ENCODE measurements at regions not wholly inside any gene's neighbourhood (a gene's known extent, or its start where the extent isn't known, plus 50 kb on each side); places are given as distances from the start of the nearest gene placed in this dataset.
"Not testable (repeated sequence)": the region's sequence is repeated elsewhere in the genome, so short reads cannot be mapped to it uniquely, and the experiment has no call there.

DNA sequence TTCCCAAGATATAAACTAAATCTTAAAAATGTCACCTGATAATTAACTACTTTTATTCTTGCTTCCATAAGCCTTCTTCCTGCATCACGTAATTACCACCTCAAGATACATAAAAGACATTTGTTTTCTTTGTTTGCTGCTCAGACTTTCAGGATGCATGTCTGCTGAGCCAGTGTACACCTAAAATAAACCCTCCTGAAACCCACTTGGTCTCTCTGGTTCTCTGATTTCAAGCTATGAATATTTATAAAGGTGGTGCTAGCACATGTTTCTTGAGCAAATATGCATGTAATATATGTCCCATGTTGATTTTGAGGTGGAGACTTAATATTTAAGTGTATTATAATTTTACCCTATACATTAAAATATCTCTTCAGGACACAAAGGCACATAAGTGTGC lies 1627.7 kb upstream of the CDH9 start:
- Mint-ChIP-seq H3K27me3 (no peaks in the 10 kb centered on the region), H3K4me1 (no peaks in the 10 kb centered on the region), H3K36me3 (ENCODE audit: insufficient read depth) (peaks cover 1% of the 10 kb centered on the region), H3K27ac (ENCODE audit: low read depth) (no peak overlapping the region), H3K4me3 (no peak overlapping the region), H3K9me3 (peaks cover 49% of the 10 kb centered on the region)
- ATAC-seq (replicated peaks; ENCODE audit: extremely low read depth, poor library complexity, severe bottlenecking) (no peak), DNase-seq (ENCODE audit: low spot score in 2 of 2) (no peak)

DNA sequence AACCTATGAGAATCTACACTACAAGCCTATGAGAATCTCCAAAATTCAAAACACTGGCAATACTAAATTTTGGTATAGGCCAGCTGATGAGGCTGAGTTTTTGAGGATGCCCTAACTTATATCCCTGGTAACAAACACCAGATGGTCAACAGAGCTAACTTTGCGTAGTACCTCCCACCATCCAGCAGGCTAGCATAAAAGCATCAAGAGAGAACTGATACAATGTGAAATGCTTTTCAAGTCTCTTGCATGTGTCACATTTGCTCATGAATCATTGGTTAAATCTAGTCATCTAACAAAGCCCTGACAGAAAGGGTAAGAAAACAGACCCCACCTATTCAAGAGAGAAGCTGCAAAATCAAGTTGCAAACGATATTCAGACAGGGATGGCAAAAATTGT lies 1609.7 kb upstream of the CDH9 start:
- Mint-ChIP-seq H3K27me3 (no peaks in the 10 kb centered on the region), H3K27ac (ENCODE audit: low read depth) (no peak overlapping the region), H3K9me3 (peaks cover 26% of the 10 kb centered on the region), H3K4me3 (no peak overlapping the region), H3K36me3 (ENCODE audit: insufficient read depth) (no peaks in the 10 kb centered on the region), H3K4me1 (no peaks in the 10 kb centered on the region)
- ATAC-seq (replicated peaks; ENCODE audit: extremely low read depth, poor library complexity, severe bottlenecking) (no peak), DNase-seq (ENCODE audit: low spot score in 2 of 2) (no peak)

DNA sequence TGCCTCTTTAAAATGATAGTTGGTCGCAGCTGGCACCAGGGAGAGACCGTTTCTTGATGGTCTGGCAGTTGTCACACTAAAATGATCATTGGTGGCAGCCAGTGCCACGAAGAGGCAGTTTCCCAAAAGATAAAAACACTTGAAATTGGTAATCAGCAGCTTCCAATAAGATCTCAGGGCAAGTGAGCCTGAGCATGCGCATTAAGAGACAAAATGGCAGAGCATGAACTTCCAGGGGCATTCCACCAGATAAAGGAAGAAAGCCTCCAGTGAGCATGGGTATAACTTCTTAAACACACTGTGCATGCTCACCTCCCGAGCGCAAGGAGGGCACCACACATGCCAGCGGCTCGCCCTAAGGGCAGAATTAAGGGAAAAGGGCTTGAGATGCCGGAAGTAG lies 1594.2 kb upstream of the CDH9 start:
- Mint-ChIP-seq H3K4me3 (no peak overlapping the region), H3K9me3 (peaks cover 6% of the 10 kb centered on the region), H3K36me3 (ENCODE audit: insufficient read depth) (no peaks in the 10 kb centered on the region), H3K4me1 (no peaks in the 10 kb centered on the region), H3K27ac (ENCODE audit: low read depth) (no peak overlapping the region), H3K27me3 (no peaks in the 10 kb centered on the region)
- DNase-seq (ENCODE audit: low spot score in 2 of 2) (no peak), ATAC-seq (replicated peaks; ENCODE audit: extremely low read depth, poor library complexity, severe bottlenecking) (no peak)

DNA sequence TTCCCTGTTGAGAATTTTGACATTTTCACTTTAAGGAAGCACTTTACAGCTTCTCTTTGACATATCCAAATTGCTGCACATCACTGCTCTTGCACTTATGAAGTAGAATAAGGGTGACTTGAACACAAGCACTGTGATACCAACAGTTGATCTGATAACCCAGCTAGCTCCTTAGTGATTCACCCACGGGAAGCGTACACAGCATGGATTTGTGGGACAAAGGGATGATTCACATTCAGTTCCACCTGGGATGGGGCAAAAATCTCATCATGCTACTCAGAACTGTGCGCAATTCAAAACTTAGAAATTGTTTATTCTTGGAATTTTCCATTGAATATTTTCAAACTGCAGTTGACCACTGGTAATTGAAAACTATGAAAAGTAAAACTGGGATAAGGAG lies 1565.5 kb upstream of the CDH9 start:
- Mint-ChIP-seq H3K27me3 (no peaks in the 10 kb centered on the region), H3K27ac (ENCODE audit: low read depth) (no peak overlapping the region), H3K4me1 (no peaks in the 10 kb centered on the region), H3K9me3 (peaks cover 26% of the 10 kb centered on the region), H3K36me3 (ENCODE audit: insufficient read depth) (peaks cover 1% of the 10 kb centered on the region), H3K4me3 (no peak overlapping the region)
- DNase-seq (ENCODE audit: low spot score in 2 of 2) (no peak), ATAC-seq (replicated peaks; ENCODE audit: extremely low read depth, poor library complexity, severe bottlenecking) (no peak)

DNA sequence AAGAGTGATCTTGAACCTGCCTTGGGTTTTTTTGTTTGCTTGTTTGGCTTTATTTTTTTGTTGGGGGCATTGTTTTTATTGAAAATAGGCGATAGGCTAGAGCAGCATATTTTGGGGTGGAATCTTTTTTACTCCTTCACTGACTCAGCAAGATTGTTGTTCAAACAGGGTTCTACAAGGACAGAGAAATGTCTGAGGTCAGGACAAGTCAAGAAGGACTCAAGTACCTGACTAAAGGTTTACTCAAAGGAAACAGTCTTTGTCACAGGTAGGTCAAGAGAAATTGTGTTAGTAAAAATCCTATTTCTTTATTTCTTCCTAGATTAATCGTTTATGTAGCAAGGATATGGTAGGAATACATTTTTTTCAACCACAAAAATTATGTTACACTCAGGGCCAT lies 1564.0 kb upstream of the CDH9 start:
- peaks cover 16% of the 10 kb centered on the region for H3K9me3 Mint-ChIP-seq
- no peak overlapping the region for H3K4me3 Mint-ChIP-seq
- H3K36me3 Mint-ChIP-seq (ENCODE audit: insufficient read depth) = peaks cover 1% of the 10 kb centered on the region
- ATAC-seq (replicated peaks; ENCODE audit: extremely low read depth, poor library complexity, severe bottlenecking) (no peak), DNase-seq (ENCODE audit: low spot score in 2 of 2) (no peak)
- no peaks in the 10 kb centered on the region for H3K27me3 Mint-ChIP-seq
- no peak overlapping the region for H3K27ac Mint-ChIP-seq (ENCODE audit: low read depth)
- H3K4me1 Mint-ChIP-seq = no peaks in the 10 kb centered on the region

DNA sequence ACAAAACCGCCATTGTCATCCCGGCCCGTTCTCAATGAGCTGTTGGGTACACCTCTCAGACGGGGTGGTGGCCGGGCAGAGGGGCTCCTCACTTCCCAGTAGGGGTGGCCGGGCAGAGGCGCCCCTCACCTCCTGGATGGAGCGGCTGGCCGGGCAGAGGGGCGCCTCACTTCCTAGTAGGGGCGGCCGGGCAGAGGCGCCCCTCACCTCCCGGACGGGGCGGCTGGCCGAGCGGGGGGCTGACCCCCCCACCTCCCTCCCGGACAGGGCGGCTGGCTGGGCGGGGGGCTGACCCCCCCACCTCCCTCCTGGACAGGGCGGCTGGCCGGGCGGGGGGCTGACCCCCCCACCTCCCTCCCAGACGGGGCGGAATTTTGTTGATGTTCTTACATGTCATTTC lies 1558.3 kb upstream of the CDH9 start:
- H3K4me3 Mint-ChIP-seq; DNase-seq (ENCODE audit: low spot score in 2 of 2); H3K4me1 Mint-ChIP-seq; H3K36me3 Mint-ChIP-seq (ENCODE audit: insufficient read depth); H3K27me3 Mint-ChIP-seq; H3K27ac Mint-ChIP-seq (ENCODE audit: low read depth); ATAC-seq (replicated peaks; ENCODE audit: extremely low read depth, poor library complexity, severe bottlenecking): not testable (repeated sequence)
- H3K9me3 Mint-ChIP-seq = peaks cover 11% of the 10 kb centered on the region

DNA sequence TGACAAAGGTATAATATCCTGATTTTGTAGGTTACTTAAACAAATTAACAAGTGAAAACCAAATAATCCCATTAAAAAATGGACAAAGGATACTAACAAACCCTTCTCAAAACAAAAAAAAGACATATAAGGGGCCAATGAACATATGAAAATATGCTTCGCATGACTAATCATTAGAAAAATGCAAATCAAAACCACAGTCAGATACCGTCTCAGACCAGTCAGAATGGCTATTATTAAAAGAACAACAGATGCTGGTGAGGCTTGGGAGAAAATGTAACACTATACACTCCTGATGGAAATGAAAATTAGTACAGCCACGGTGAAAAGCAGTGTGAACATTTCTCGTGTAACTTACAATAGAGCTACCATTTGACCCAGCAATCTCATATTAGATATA lies 1542.2 kb upstream of the CDH9 start:
- peaks cover 50% of the 10 kb centered on the region for H3K9me3 Mint-ChIP-seq
- H3K36me3 Mint-ChIP-seq (ENCODE audit: insufficient read depth) = no peaks in the 10 kb centered on the region
- no peaks in the 10 kb centered on the region for H3K27me3 Mint-ChIP-seq
- H3K27ac Mint-ChIP-seq (ENCODE audit: low read depth) = no peak overlapping the region
- ATAC-seq (replicated peaks; ENCODE audit: extremely low read depth, poor library complexity, severe bottlenecking) (no peak), DNase-seq (ENCODE audit: low spot score in 2 of 2) (no peak)
- H3K4me1 Mint-ChIP-seq = no peaks in the 10 kb centered on the region
- H3K4me3 Mint-ChIP-seq = no peak overlapping the region

DNA sequence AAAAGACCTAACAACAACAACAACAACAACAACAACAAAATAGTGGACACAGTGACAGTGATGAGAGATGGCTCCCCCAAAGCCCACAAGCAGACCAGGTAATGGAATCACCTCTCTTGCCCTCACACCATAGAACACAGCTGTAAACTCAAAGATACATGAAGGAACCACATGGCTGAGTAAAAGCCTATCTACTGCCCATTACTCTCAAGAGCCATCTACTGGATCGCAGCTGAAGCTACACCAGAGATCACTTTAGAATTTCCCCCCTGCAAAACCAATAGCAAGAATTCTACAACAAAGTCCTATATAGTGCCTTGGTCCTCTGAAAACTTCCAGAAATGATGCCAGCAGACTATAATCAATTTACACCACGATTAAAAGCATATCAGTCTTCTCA lies 1537.6 kb upstream of the CDH9 start:
- Mint-ChIP-seq H3K27ac (ENCODE audit: low read depth) (no peak overlapping the region), H3K9me3 (peaks cover 43% of the 10 kb centered on the region), H3K36me3 (ENCODE audit: insufficient read depth) (no peaks in the 10 kb centered on the region), H3K4me3 (no peak overlapping the region), H3K27me3 (no peaks in the 10 kb centered on the region), H3K4me1 (no peaks in the 10 kb centered on the region)
- ATAC-seq (replicated peaks; ENCODE audit: extremely low read depth, poor library complexity, severe bottlenecking) = no peak
- no peak for DNase-seq (ENCODE audit: low spot score in 2 of 2)

DNA sequence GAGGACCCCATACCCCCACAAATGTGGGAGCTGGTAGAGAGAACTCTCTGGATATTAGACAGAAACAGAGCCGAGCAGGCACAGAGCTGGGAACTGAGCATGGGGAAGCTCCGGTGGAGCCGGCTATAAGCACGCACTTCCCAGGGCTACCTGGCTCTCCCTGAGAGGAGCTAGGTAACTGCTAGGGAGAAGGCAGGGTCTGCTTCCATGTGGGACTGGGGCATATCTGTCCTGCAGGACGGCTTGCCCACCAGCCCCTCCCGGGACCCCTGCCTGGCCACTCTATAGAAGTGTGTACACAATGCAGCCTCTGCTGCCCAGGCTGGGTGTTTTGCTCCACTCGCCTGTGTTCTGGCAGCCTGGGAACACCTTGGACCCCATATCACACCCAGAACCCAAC lies 1537.0 kb upstream of the CDH9 start:
- H3K9me3 Mint-ChIP-seq = peaks cover 42% of the 10 kb centered on the region

DNA sequence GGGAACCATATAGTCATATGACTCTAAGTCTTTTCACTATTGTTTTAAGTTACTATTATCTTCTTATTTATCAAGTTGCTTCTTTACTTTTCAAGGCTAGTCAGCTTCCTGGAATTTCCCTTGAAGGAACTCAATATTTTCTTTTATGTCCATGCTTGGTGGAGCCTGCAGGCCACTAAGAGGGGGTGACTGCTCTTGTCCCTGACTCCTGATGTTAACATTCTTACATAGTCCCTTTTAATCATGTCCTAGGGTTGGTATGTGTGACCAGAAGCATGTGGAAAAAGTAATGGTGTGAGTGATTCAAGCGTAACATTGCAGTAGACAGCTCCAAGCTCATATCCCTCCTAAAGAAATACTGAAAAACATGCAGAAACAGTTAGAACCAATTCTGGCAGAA lies 1536.2 kb upstream of the CDH9 start:
- DNase-seq (ENCODE audit: low spot score in 2 of 2) = no peak
- no peaks in the 10 kb centered on the region for H3K4me1 Mint-ChIP-seq
- H3K27me3 Mint-ChIP-seq = no peaks in the 10 kb centered on the region
- H3K4me3 Mint-ChIP-seq = no peak overlapping the region
- no peak overlapping the region for H3K27ac Mint-ChIP-seq (ENCODE audit: low read depth)
- peaks cover 39% of the 10 kb centered on the region for H3K9me3 Mint-ChIP-seq
- H3K36me3 Mint-ChIP-seq (ENCODE audit: insufficient read depth) = no peaks in the 10 kb centered on the region
- ATAC-seq (replicated peaks; ENCODE audit: extremely low read depth, poor library complexity, severe bottlenecking) = no peak

More for the DNA sequence above, 1537.0 kb upstream of the CDH9 start:
- no peaks in the 10 kb centered on the region for H3K27me3 Mint-ChIP-seq
- no peak overlapping the region for H3K4me3 Mint-ChIP-seq
- H3K4me1 Mint-ChIP-seq = no peaks in the 10 kb centered on the region
- no peak overlapping the region for H3K27ac Mint-ChIP-seq (ENCODE audit: low read depth)
- DNase-seq (ENCODE audit: low spot score in 2 of 2) (no peak), ATAC-seq (replicated peaks; ENCODE audit: extremely low read depth, poor library complexity, severe bottlenecking) (no peak)
- no peaks in the 10 kb centered on the region for H3K36me3 Mint-ChIP-seq (ENCODE audit: insufficient read depth)

DNA sequence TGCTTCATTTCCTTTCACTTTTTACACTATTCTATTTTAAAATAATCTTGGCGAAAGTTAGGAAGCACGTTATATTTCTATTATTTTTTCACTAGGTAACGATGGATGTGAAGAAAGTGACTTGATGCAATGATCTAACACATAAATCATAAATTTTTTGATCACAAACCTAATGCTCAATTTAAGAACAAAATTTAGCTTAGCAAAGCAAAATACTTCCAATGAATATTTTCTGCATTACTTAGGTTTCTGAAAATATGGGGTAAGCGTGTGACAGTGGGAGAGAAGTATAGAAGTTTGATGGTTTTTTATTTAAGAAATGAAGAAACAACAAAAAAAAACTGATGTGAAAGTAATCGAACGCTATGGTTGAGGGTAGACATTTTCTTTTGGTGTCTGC lies 1528.7 kb upstream of the CDH9 start:
- no peaks in the 10 kb centered on the region for H3K36me3 Mint-ChIP-seq (ENCODE audit: insufficient read depth)
- no peak for DNase-seq (ENCODE audit: low spot score in 2 of 2)
- no peak overlapping the region for H3K27ac Mint-ChIP-seq (ENCODE audit: low read depth)
- no peaks in the 10 kb centered on the region for H3K4me1 Mint-ChIP-seq
- no peaks in the 10 kb centered on the region for H3K27me3 Mint-ChIP-seq
- peaks cover 27% of the 10 kb centered on the region for H3K9me3 Mint-ChIP-seq
- no peak for ATAC-seq (replicated peaks; ENCODE audit: extremely low read depth, poor library complexity, severe bottlenecking)
- no peak overlapping the region for H3K4me3 Mint-ChIP-seq

DNA sequence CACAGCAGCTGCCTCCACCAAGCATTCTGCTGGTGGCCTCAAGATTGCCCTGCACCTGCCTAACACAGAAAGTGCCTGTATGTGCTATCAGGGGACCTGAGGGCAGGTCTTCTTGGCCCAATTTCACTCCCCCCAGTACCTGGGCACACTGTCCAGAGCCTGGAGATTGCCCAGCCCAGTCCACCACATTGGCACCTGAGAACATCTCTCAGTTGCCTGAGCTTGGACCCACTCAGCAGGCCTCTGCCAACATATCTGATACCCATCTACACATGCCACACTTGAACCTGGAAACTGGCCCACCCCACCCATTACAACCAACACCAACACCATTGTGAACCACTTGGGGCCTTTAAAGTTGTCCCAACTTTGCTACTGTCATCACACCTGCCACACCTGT lies 1523.1 kb upstream of the CDH9 start:
- DNase-seq (ENCODE audit: low spot score in 2 of 2) = no peak
- Mint-ChIP-seq H3K27me3 (no peaks in the 10 kb centered on the region), H3K9me3 (peaks cover 41% of the 10 kb centered on the region), H3K27ac (ENCODE audit: low read depth) (no peak overlapping the region), H3K4me1 (no peaks in the 10 kb centered on the region), H3K4me3 (no peak overlapping the region), H3K36me3 (ENCODE audit: insufficient read depth) (no peaks in the 10 kb centered on the region)
- ATAC-seq (replicated peaks; ENCODE audit: extremely low read depth, poor library complexity, severe bottlenecking) = no peak

DNA sequence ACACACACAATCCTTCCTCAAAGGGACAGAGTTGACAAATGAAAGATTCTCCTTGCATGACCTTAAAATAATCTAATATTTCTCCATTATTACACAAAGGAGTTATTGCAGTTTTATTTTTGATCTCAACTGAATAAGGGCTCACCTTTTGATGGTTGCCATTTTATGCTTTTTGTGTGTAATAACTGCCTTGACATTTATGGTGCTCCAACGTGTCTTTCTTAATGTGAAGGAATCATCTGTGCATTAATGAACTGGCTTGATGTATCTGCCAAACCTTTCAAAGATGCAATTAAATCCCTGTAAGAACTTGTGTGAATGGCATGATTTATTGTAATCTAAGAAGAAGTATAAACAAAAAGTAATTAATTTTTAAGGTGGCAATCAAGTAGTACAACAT lies 1519.8 kb upstream of the CDH9 start:
- Mint-ChIP-seq H3K4me3 (no peak overlapping the region), H3K36me3 (ENCODE audit: insufficient read depth) (no peaks in the 10 kb centered on the region), H3K27ac (ENCODE audit: low read depth) (no peak overlapping the region), H3K9me3 (peaks cover 49% of the 10 kb centered on the region), H3K4me1 (no peaks in the 10 kb centered on the region), H3K27me3 (no peaks in the 10 kb centered on the region)
- DNase-seq (ENCODE audit: low spot score in 2 of 2) = no peak
- ATAC-seq (replicated peaks; ENCODE audit: extremely low read depth, poor library complexity, severe bottlenecking) = no peak

DNA sequence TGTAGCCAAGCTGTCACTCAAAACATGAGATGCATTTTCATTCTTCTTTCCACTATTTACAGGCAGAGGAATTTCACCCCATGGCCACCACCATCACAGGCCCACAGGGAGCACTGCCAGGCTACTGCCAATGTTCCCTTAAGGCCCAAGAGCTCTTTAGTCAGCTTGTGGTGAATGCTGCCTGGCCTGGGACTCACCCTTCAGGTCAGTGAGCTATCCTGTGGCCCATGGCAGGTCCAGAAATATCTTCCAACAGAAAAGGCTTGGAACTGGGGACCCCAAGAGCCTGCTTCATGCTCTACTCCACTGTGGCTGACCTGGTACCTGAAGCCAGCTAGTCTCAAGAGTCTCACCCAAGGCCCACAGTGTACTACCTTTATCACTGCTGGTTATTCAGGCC lies 1518.7 kb upstream of the CDH9 start:
- H3K9me3 Mint-ChIP-seq = peaks cover 53% of the 10 kb centered on the region
- no peak for DNase-seq (ENCODE audit: low spot score in 2 of 2)
- H3K4me1 Mint-ChIP-seq = no peaks in the 10 kb centered on the region
- no peaks in the 10 kb centered on the region for H3K27me3 Mint-ChIP-seq
- H3K36me3 Mint-ChIP-seq (ENCODE audit: insufficient read depth) = no peaks in the 10 kb centered on the region
- no peak overlapping the region for H3K27ac Mint-ChIP-seq (ENCODE audit: low read depth)
- no peak for ATAC-seq (replicated peaks; ENCODE audit: extremely low read depth, poor library complexity, severe bottlenecking)
- H3K4me3 Mint-ChIP-seq = no peak overlapping the region
